ENCODE measurements at regions not wholly inside any gene's neighbourhood (a gene's known extent, or its start where the extent isn't known, plus 50 kb on each side); places are given as distances from the start of the nearest gene placed in this dataset.

- DNase-seq (ENCODE audit: low spot score) (no peak), ATAC-seq (no peak)
- no peak overlapping the region for H3K27ac ChIP-seq (ENCODE audit: low read depth)
Measured at GRCh38 chr2:144959416-144959815, 439.5 kb upstream of the ZEB2 start.

GRCh38 chr2:144950899-144951560, 431.1 kb upstream of the ZEB2 start:
- no peak overlapping the region for H3K27ac Mint-ChIP-seq
- DNase-seq (ENCODE audit: low spot score) (no peak), ATAC-seq (no peak)
- no peaks in the 10 kb centered on the region for H4K20me1 ChIP-seq (replicated peaks; ENCODE audit: insufficient read depth)
- H3K9me3 Mint-ChIP-seq: no peaks in the 10 kb centered on the region
- H3K27me3 ChIP-seq (ENCODE audit: insufficient read depth): no peaks in the 10 kb centered on the region
- no peaks in the 10 kb centered on the region for H3F3A ChIP-seq (replicated peaks; ENCODE audit: low read depth)
- no peaks in the 10 kb centered on the region for H3K9me2 ChIP-seq (ENCODE audit: insufficient read depth)
- H3K79me2 ChIP-seq (replicated peaks; ENCODE audit: insufficient read depth): no peaks in the 10 kb centered on the region
- H3K36me3 Mint-ChIP-seq (ENCODE audit: low read depth): no peaks in the 10 kb centered on the region
- no peaks in the 10 kb centered on the region for H3K36me3 ChIP-seq (ENCODE audit: insufficient read depth)
- peaks cover 18% of the 10 kb centered on the region for H3K4me1 Mint-ChIP-seq
- TF ChIP-seq EZH2 (IDR thresholded peaks at IDR 0.05; ENCODE audit: low read depth, unreplicated experiment) (no peak), CTCF (conservative IDR thresholded peaks at IDR 0.05; ENCODE audit: low read depth in 2 of 2) (no peak), STAT1 (IDR thresholded peaks at IDR 0.05; ENCODE audit: unreplicated experiment) (no peak), CREB1 (CRISPR knock-in tag; IDR thresholded peaks at IDR 0.05; ENCODE audit: low read depth) (no peak), ETS1 (IDR thresholded peaks at IDR 0.05) (no peak), JUNB (IDR thresholded peaks at IDR 0.05; ENCODE audit: unreplicated experiment) (no peak)
- H3K4me2 ChIP-seq: no peak overlapping the region
- H2AFZ ChIP-seq: no peak overlapping the region
- no peak overlapping the region for H3K27ac ChIP-seq (ENCODE audit: low read depth)
- H3K27me3 Mint-ChIP-seq (ENCODE audit: insufficient read depth, low read depth, poor library complexity): no peaks in the 10 kb centered on the region
- 0 out of 2 replicates have a peak, but pooled peaks cover 5% of the 10 kb centered on the region for H3K4me1 ChIP-seq (ENCODE audit: insufficient read depth)
- no peak overlapping the region for H3K4me3 Mint-ChIP-seq
- H3K4me3 ChIP-seq: no peak overlapping the region

More at GRCh38 chr2:144959416-144959815, 439.5 kb upstream of the ZEB2 start:
- Histone ChIP-seq H3K27me3 (ENCODE audit: insufficient read depth) (no peaks in the 10 kb centered on the region), H3K36me3 (ENCODE audit: insufficient read depth) (no peaks in the 10 kb centered on the region), H3K79me2 (replicated peaks; ENCODE audit: insufficient read depth) (no peaks in the 10 kb centered on the region), H3K4me2 (no peak overlapping the region), H4K20me1 (replicated peaks; ENCODE audit: insufficient read depth) (no peaks in the 10 kb centered on the region), H3K4me3 (no peak overlapping the region), H2AFZ (no peak overlapping the region), H3K4me1 (ENCODE audit: insufficient read depth) (no peaks in the 10 kb centered on the region), H3F3A (replicated peaks; ENCODE audit: low read depth) (no peaks in the 10 kb centered on the region), H3K9me2 (ENCODE audit: insufficient read depth) (no peaks in the 10 kb centered on the region; the same call in 1 of the 2 replicates)
- Mint-ChIP-seq H3K9me3 (peaks cover 6% of the 10 kb centered on the region; the same call in 2 of the 3 replicates), H3K27me3 (ENCODE audit: insufficient read depth, low read depth, poor library complexity) (peaks cover 2% of the 10 kb centered on the region), H3K36me3 (ENCODE audit: low read depth) (peaks cover 4% of the 10 kb centered on the region), H3K4me3 (no peak overlapping the region), H3K4me1 (no peaks in the 10 kb centered on the region), H3K27ac (no peak overlapping the region)
- TF ChIP-seq NANOG (IDR thresholded peaks at IDR 0.05; ENCODE audit: borderline replicate concordance): no peak

Measured in GM23338 (cell line).